GM12874 (cell line): ENCODE measurements at regions not wholly inside any gene's neighbourhood (a gene's known extent, or its start where the extent isn't known, plus 50 kb on each side); places are given as distances from the start of the nearest gene placed in this dataset.

Experiments used
- TF ChIP-seq, protein P1 (sequence below): IDR thresholded peaks from 2 replicates; pipeline ENCODE4 v1.5.1; 2011; ENCODE audit warnings: low read depth, mild to moderate bottlenecking, control low read depth, low read length, moderate library complexity; ENCODE audit not compliant: insufficient read depth

DNA sequence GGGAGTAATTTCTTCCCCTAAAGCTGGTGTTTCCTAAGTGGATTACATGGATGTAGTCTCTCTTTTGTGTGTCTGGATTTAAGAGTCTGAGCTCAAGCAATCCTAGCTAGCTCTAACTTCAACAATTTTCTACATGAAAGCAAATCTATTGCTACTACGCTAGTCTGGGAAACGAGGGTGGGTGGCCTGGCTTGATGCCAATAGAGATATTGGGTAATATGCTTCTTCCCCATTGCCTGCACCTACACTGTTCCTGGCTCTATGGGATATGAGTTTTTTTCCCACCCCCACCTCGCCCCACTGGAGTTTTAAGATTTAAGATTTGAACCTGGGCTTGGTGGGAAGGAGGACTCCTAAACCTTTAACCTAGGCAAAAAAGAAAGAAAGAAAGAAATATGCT, 158.8 kb downstream of the RBM46 start:
- TF ChIP-seq, protein P1, sequence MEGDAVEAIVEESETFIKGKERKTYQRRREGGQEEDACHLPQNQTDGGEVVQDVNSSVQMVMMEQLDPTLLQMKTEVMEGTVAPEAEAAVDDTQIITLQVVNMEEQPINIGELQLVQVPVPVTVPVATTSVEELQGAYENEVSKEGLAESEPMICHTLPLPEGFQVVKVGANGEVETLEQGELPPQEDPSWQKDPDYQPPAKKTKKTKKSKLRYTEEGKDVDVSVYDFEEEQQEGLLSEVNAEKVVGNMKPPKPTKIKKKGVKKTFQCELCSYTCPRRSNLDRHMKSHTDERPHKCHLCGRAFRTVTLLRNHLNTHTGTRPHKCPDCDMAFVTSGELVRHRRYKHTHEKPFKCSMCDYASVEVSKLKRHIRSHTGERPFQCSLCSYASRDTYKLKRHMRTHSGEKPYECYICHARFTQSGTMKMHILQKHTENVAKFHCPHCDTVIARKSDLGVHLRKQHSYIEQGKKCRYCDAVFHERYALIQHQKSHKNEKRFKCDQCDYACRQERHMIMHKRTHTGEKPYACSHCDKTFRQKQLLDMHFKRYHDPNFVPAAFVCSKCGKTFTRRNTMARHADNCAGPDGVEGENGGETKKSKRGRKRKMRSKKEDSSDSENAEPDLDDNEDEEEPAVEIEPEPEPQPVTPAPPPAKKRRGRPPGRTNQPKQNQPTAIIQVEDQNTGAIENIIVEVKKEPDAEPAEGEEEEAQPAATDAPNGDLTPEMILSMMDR, result no peak

DNA sequence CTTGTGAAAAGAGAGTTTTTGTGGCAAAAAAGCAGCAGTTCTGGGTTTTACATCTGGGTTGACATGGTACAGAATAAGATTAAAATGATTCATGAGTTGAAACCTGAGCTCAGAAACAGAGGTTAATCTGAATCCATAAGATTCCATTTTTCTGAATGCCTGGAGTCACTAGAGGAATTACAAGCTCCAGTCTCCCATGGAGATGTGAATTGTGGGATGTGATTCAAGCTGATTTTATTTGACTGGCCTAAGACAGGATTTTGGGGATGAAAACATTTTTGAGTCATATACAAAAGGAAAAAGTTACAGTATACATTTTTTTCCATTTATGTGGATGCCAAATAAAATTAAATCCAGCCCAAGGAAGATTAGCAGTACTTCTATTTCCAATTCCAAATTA, 161.1 kb downstream of the RBM46 start:
- TF ChIP-seq, protein P1, result no peak

GRCh38 chr4:154944996-154945395, 163.9 kb downstream of the RBM46 start:
- TF ChIP-seq, protein P1, result no peak

GRCh38 chr4:154946113-154946512, 165.0 kb downstream of the RBM46 start:
- TF ChIP-seq, protein P1, result no peak

DNA sequence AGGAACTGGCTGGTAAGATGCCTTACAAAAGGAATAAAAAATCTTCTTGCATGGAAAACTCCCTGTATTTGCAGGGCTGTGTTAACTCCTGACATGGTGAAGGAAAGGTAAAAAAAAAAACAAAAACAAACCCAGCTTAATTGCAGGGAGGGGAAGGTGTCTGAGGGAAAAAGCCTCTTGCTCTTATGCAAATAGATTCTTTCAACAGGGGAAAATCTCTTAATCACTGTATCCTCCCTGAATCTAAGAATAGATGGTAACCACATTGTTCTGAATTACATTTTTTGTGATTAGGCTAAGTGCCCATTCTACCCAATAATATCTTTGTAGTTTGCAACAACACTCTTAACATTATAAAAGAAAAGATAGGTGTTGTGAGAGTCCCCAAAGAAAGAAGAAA, 172.6 kb downstream of the RBM46 start:
- TF ChIP-seq, protein P1, result no peak

GRCh38 chr4:154954117-154954516, 173.0 kb downstream of the RBM46 start:
- TF ChIP-seq, protein P1, result no peak

DNA sequence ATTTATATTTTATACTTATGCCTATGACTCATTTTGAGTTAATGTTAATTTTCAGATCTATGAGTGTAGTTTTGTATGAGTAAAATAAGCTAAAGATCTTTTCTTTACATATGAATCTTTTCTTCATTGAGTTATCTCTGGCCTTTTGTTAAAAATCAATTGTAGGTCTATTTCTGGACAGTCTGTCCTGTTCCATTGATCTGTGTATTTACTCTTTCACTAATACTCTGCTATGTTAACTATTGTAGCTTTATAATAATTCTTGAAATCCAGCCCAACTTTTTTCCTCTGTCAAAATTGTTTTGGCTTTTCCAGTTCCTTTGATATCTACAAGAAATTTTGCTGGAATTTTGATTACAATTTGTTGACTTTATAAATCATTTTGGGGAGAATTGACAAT, 177.0 kb downstream of the RBM46 start:
- TF ChIP-seq, protein P1, result no peak
